ENCODE measurements at regions not wholly inside any gene's neighbourhood (a gene's known extent, or its start where the extent isn't known, plus 50 kb on each side); places are given as distances from the start of the nearest gene placed in this dataset.

DNA sequence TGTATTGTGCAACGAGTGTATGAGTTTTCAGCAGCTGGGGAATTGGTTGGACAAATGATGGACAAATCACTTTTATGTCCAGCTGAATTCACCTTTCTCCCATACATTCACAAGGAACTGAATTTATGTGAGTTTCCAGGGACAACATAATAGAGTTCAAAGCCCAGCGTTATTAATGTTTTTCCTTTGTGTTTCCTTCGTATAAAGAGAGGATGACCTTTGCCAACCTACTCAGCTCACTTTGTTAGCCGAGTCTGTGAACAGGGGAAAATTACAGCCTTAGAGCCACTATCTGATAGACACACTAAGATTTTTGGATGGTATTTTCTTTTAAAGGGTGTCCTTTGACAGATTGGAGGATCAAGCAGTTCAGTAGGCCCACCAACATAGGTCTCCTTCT is 352.5 kb downstream of the KIF4B start:
- DNase-seq (ENCODE audit: low read depth in 1 of 2, low spot score in 2 of 2): no peak
- no peaks in the 10 kb centered on the region for H3K9me3 ChIP-seq (ENCODE audit: insufficient read depth in 2 of 2, low read depth in 1 of 2, low read length in 1 of 2)
- no peak overlapping the region for H2BK12ac ChIP-seq (ENCODE audit: low read depth, low read length)
- no peak overlapping the region for H2BK15ac ChIP-seq (ENCODE audit: low read length)
- no peak overlapping the region for H3K9ac ChIP-seq (replicated peaks in 1 of 4; ENCODE audit: extremely low read depth in 1 of 4, low read depth in 3 of 4, low read length in 3 of 4)
- H2BK120ac ChIP-seq (replicated peaks; ENCODE audit: low read depth, low read length): no peak overlapping the region
- no peaks in the 10 kb centered on the region for H3K23me2 ChIP-seq (ENCODE audit: low read depth, low read length)
- no peak overlapping the region for H4K91ac ChIP-seq (replicated peaks; ENCODE audit: insufficient read length, low read length)
- H3K27me3 ChIP-seq (replicated peaks in 1 of 4; ENCODE audit: control insufficient read depth in 3 of 4, extremely low read depth in 1 of 4, insufficient read depth in 3 of 4, low read length in 3 of 4): no peaks in the 10 kb centered on the region
- H3K18ac ChIP-seq (ENCODE audit: extremely low read depth, low read length): no peak overlapping the region
- no peak overlapping the region for H4K8ac ChIP-seq (ENCODE audit: extremely low read depth, insufficient read depth, low read length)
- H3K56ac ChIP-seq (replicated peaks; ENCODE audit: insufficient read length, low read depth, low read length): no peak overlapping the region
- no peak overlapping the region for H2AK5ac ChIP-seq (ENCODE audit: low read depth, low read length)
- no peaks in the 10 kb centered on the region for H3K4me1 ChIP-seq (replicated peaks in 1 of 4; ENCODE audit: control insufficient read depth in 3 of 4, insufficient read depth in 4 of 4, low read length in 3 of 4)
- CTCF ChIA-PET (ENCODE audit: partially characterized antibody): interaction anchor here (1.4 kb wide), 1 partner anchor 9 kb away, joined by 4 read pairs; no protein-coding TSS in a partner anchor
- POLR2A ChIA-PET (ENCODE audit: partially characterized antibody): no interaction called here
- H2AFZ ChIP-seq (ENCODE audit: low read length): no peak overlapping the region
- no peak overlapping the region for H3K4me3 ChIP-seq (ENCODE audit: extremely low read depth in 1 of 4, insufficient read depth in 2 of 4, low read depth in 3 of 4, low read length in 4 of 4)
- H3K4ac ChIP-seq (replicated peaks; ENCODE audit: insufficient read length, low read depth, low read length): no peak overlapping the region
- H3K27ac ChIP-seq (ENCODE audit: low read depth, low read length): no peak overlapping the region
- no peak overlapping the region for H3K23ac ChIP-seq (ENCODE audit: insufficient read length)
- H3K14ac ChIP-seq (ENCODE audit: insufficient read length): no peak overlapping the region
- H3K36me3 ChIP-seq (ENCODE audit: control insufficient read depth in 2 of 4, insufficient read depth in 4 of 4, low read length in 3 of 4): no peaks in the 10 kb centered on the region
- H3K79me2 ChIP-seq (ENCODE audit: control insufficient read depth in 1 of 2, insufficient read depth in 2 of 2, low read length in 2 of 2): no peaks in the 10 kb centered on the region
- WGBS, 2 experiments (ENCODE audit: extremely low coverage in 1 of 2, insufficient coverage in 1 of 2, insufficient read length in 1 of 2, insufficient replicate concordance in 2 of 2, low coverage in 1 of 2, low lambda C conversion rate in 2 of 2, missing lambda C conversion rate in 1 of 2): 89% methylated on average over 4 of the region's 4 CpGs; no CpG with 5 or more reads in 1 of the 2 experiments
- no peaks in the 10 kb centered on the region for H4K20me1 ChIP-seq (replicated peaks in 1 of 2; ENCODE audit: control insufficient read depth in 1 of 2, insufficient read depth in 2 of 2, low read length in 2 of 2)
- H2BK5ac ChIP-seq (ENCODE audit: low read depth, low read length): no peak overlapping the region
- TF ChIP-seq CBX8 (IDR thresholded peaks at IDR 0.05; ENCODE audit: borderline replicate concordance, low read depth, low read length) (no peak), RAD21 (IDR thresholded peaks at IDR 0.05 in 1 of 2, conservative IDR thresholded peaks at IDR 0.05 in 1 of 2; ENCODE audit: low read depth in 2 of 2, low read length in 2 of 2) (no peak), CBX5 (IDR thresholded peaks at IDR 0.05; ENCODE audit: low read depth, low read length) (no peak)
- TF ChIP-seq, protein P1, sequence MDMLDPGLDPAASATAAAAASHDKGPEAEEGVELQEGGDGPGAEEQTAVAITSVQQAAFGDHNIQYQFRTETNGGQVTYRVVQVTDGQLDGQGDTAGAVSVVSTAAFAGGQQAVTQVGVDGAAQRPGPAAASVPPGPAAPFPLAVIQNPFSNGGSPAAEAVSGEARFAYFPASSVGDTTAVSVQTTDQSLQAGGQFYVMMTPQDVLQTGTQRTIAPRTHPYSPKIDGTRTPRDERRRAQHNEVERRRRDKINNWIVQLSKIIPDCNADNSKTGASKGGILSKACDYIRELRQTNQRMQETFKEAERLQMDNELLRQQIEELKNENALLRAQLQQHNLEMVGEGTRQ (IDR thresholded peaks at IDR 0.05; ENCODE audit: low read length): no peak
- TF ChIP-seq, protein P2, sequence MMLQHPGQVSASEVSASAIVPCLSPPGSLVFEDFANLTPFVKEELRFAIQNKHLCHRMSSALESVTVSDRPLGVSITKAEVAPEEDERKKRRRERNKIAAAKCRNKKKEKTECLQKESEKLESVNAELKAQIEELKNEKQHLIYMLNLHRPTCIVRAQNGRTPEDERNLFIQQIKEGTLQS (IDR thresholded peaks at IDR 0.05; ENCODE audit: insufficient read depth, low read depth, low read length): no peak
- no peaks in the 10 kb centered on the region for H3K79me1 ChIP-seq (ENCODE audit: low read depth, low read length)
- H4K5ac ChIP-seq (ENCODE audit: insufficient read length, low read depth, low read length): no peak overlapping the region
- no peak overlapping the region for H3K4me2 ChIP-seq (ENCODE audit: insufficient read depth in 1 of 2, low read depth in 2 of 2, low read length in 2 of 2)
- no peak for FAIRE-seq
- no peak overlapping the region for H2BK20ac ChIP-seq (ENCODE audit: low read length)

Data from H1 (cell line).